ENCODE measurements at regions not wholly inside any gene's neighbourhood (a gene's known extent, or its start where the extent isn't known, plus 50 kb on each side); places are given as distances from the start of the nearest gene placed in this dataset.

DNA sequence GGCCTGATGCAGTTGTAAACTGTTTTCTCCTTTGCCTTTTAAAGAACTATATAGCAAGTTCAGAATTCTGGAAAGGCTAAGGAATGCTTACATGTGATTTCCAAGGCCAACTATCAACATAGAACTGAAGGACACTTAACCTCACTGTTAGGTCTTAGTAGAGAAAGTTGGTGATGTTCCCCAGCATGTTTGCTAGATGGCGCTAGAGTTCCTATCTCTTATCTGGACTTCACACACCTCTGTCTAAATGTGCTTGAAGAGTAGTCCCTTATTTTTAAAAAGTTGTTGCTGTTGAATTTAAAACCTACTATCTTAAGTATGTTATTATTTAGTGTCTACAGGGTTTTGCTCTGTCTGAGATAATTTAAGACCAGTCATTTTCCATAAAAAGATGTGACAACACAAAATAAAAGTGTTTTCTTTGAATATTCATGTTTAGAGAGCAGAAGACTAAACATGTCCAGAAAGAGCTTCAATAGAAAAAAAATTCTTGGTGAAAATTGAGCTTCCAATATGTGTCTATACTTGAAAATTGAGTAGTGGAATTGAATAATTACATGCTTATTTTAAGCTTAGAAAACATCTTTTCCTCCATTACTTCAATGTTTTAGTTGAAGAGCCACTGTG is 237.3 kb downstream of the S1PR1 start:
- H3K9ac ChIP-seq (replicated peaks in 1 of 4; ENCODE audit: extremely low read depth in 1 of 4, low read depth in 3 of 4, low read length in 3 of 4): no peak overlapping the region
- H3K23ac ChIP-seq (ENCODE audit: insufficient read length): no peak overlapping the region
- H3K36me3 ChIP-seq (ENCODE audit: control insufficient read depth in 2 of 4, insufficient read depth in 4 of 4, low read length in 3 of 4): no peaks in the 10 kb centered on the region
- H3K4me1 ChIP-seq (replicated peaks in 1 of 4; ENCODE audit: control insufficient read depth in 3 of 4, insufficient read depth in 4 of 4, low read length in 3 of 4): no peaks in the 10 kb centered on the region
- H2AK5ac ChIP-seq (ENCODE audit: low read depth, low read length): no peak overlapping the region
- peak; percentile 50 to 57 for TF ChIP-seq RAD21 (IDR thresholded peaks at IDR 0.05 in 1 of 2, conservative IDR thresholded peaks at IDR 0.05 in 1 of 2; ENCODE audit: low read depth in 2 of 2, low read length in 2 of 2)
- TF ChIP-seq, protein P1, sequence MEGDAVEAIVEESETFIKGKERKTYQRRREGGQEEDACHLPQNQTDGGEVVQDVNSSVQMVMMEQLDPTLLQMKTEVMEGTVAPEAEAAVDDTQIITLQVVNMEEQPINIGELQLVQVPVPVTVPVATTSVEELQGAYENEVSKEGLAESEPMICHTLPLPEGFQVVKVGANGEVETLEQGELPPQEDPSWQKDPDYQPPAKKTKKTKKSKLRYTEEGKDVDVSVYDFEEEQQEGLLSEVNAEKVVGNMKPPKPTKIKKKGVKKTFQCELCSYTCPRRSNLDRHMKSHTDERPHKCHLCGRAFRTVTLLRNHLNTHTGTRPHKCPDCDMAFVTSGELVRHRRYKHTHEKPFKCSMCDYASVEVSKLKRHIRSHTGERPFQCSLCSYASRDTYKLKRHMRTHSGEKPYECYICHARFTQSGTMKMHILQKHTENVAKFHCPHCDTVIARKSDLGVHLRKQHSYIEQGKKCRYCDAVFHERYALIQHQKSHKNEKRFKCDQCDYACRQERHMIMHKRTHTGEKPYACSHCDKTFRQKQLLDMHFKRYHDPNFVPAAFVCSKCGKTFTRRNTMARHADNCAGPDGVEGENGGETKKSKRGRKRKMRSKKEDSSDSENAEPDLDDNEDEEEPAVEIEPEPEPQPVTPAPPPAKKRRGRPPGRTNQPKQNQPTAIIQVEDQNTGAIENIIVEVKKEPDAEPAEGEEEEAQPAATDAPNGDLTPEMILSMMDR (IDR thresholded peaks at IDR 0.05; ENCODE audit: control extremely low read depth in 1 of 3, insufficient read depth in 1 of 3, low read depth in 1 of 3, low read length in 3 of 3): peak in 2 of 3 experiments; percentile 51 to 85; a peak in 3 of 4 replicates
- no peak for TF ChIP-seq KDM1A (IDR thresholded peaks at IDR 0.05; ENCODE audit: borderline replicate concordance, low read length)
- H3K9me3 ChIP-seq (ENCODE audit: insufficient read depth in 2 of 2, low read depth in 1 of 2, low read length in 1 of 2): peaks cover 0 to 4% of the 10 kb centered on the region in 2 experiments; a peak in 1 of 4 replicates
- no peak overlapping the region for H3K4me2 ChIP-seq (ENCODE audit: insufficient read depth in 1 of 2, low read depth in 2 of 2, low read length in 2 of 2)
- no peak overlapping the region for H2BK20ac ChIP-seq (ENCODE audit: low read length)
- no peak overlapping the region for H4K91ac ChIP-seq (replicated peaks; ENCODE audit: insufficient read length, low read length)
- no peak overlapping the region for H3K4ac ChIP-seq (replicated peaks; ENCODE audit: insufficient read length, low read depth, low read length)
- ChIA-PET POLR2A (ENCODE audit: partially characterized antibody) (no interaction called here), CTCF (ENCODE audit: partially characterized antibody) (interaction anchor here (0.5 to 4.5 kb wide), 29 partner anchors 8 to 1113 kb away, joined by 3 to 34 read pairs (median 4); no protein-coding TSS in a partner anchor)
- H2BK5ac ChIP-seq (ENCODE audit: low read depth, low read length): no peak overlapping the region
- H4K8ac ChIP-seq (ENCODE audit: extremely low read depth, insufficient read depth, low read length): no peak overlapping the region
- no peak overlapping the region for H3K18ac ChIP-seq (ENCODE audit: extremely low read depth, low read length)
- DNase-seq (ENCODE audit: low read depth in 1 of 2, low spot score in 2 of 2) (no peak), FAIRE-seq (peak; percentile 96)
- no peak overlapping the region for H2BK120ac ChIP-seq (replicated peaks; ENCODE audit: low read depth, low read length)
- H3K79me2 ChIP-seq (ENCODE audit: control insufficient read depth in 1 of 2, insufficient read depth in 2 of 2, low read length in 2 of 2): no peaks in the 10 kb centered on the region
- no peak overlapping the region for H4K5ac ChIP-seq (ENCODE audit: insufficient read length, low read depth, low read length)
- H3K27ac ChIP-seq (ENCODE audit: low read depth, low read length): no peak overlapping the region
- no peaks in the 10 kb centered on the region; the same call in 1 of the 2 replicates for H3K23me2 ChIP-seq (ENCODE audit: low read depth, low read length)
- H3K27me3 ChIP-seq (replicated peaks in 1 of 4; ENCODE audit: control insufficient read depth in 3 of 4, extremely low read depth in 1 of 4, insufficient read depth in 3 of 4, low read length in 3 of 4): no peaks in the 10 kb centered on the region
- H3K4me3 ChIP-seq (ENCODE audit: extremely low read depth in 1 of 4, insufficient read depth in 2 of 4, low read depth in 3 of 4, low read length in 4 of 4): no peak overlapping the region
- 5% methylated on average over 1 of the region's 1 CpG; no CpG with 5 or more reads in 1 of the 2 experiments for WGBS, 2 experiments (ENCODE audit: extremely low coverage in 1 of 2, insufficient coverage in 1 of 2, insufficient read length in 1 of 2, insufficient replicate concordance in 2 of 2, low coverage in 1 of 2, low lambda C conversion rate in 2 of 2, missing lambda C conversion rate in 1 of 2)
- H4K20me1 ChIP-seq (replicated peaks in 1 of 2; ENCODE audit: control insufficient read depth in 1 of 2, insufficient read depth in 2 of 2, low read length in 2 of 2): no peaks in the 10 kb centered on the region
- no peak overlapping the region for H3K14ac ChIP-seq (ENCODE audit: insufficient read length)
- H3K79me1 ChIP-seq (ENCODE audit: low read depth, low read length): no peaks in the 10 kb centered on the region
- no peak overlapping the region for H2BK15ac ChIP-seq (ENCODE audit: low read length)
- H2BK12ac ChIP-seq (ENCODE audit: low read depth, low read length): no peak overlapping the region
- H3K56ac ChIP-seq (replicated peaks; ENCODE audit: insufficient read length, low read depth, low read length): no peak overlapping the region
- no peak overlapping the region for H2AFZ ChIP-seq (ENCODE audit: low read length)
